Muscle of leg (tissue), 3 donors: ENCODE measurements at regions not wholly inside any gene's neighbourhood (a gene's known extent, or its start where the extent isn't known, plus 50 kb on each side); places are given as distances from the start of the nearest gene placed in this dataset.

Source experiments
- DNase-seq: peaks from one replicate; pipeline ENCODE4 v3.0.0; 2013
- H3K27ac ChIP-seq: one replicate; pipeline ENCODE4 v1.5.1; 2013; ENCODE audit warnings: mild to moderate bottlenecking, low read length, control low read depth
- H3K27me3 ChIP-seq: one replicate; pipeline ENCODE4 v1.6.1; 2013; ENCODE audit warnings: low read length; ENCODE audit not compliant: control insufficient read depth, insufficient read depth
- H3K36me3 ChIP-seq: one replicate; pipeline ENCODE4 v1.6.1; 2013; ENCODE audit warnings: low read length; ENCODE audit not compliant: control insufficient read depth, insufficient read depth
- H3K4me1 ChIP-seq: one replicate; pipeline ENCODE4 v1.6.1; 2013; ENCODE audit warnings: low read length; ENCODE audit not compliant: control insufficient read depth, insufficient read depth
- H3K4me3 ChIP-seq: one replicate; pipeline ENCODE4 v1.5.1; 2013; ENCODE audit warnings: low read length, control low read depth
- H3K9me3 ChIP-seq: replicated peaks from 2 replicates; pipeline ENCODE4 v1.6.1; 2013; ENCODE audit warnings: low read depth, low read length; ENCODE audit not compliant: control insufficient read depth
- WGBS: methylation state at CpG from one replicate; pipeline ENCODE4 v1.1.5; 2013; ENCODE audit warnings: missing lambda C conversion rate; ENCODE audit not compliant: insufficient coverage; 5-methylcytosine and 5-hydroxymethylcytosine counted together

- WGBS: no CpG with 5 or more reads among the region's 3 CpGs
- Histone ChIP-seq H3K27ac (no peak overlapping the region), H3K27me3 (no peaks in the 10 kb centered on the region), H3K9me3 (no peaks in the 10 kb centered on the region), H3K4me3 (no peak overlapping the region), H3K4me1 (peaks cover 2% of the 10 kb centered on the region), H3K36me3 (no peaks in the 10 kb centered on the region)
- no peak for DNase-seq
Measured at GRCh38 chr16:64426131-64426666, 695.7 kb downstream of the CDH11 start.

DNA sequence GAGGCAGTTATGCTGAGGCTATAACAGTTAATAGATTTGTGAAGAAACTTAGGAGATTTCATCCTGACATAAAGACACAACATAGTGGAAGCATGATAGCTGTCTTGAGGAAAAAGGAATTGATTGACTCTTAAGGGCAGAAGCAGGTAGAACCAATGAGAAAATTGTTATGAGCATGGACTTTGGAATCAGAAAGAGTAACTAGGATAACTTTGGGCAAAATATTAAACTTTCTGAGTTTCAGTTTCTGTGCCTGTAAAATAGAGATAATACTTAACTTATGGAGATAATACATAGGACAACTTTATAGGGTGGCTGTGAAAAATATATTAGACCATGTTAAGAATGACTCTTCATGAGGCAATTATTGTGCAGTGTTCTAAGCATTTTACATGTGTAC, 696.5 kb downstream of the CDH11 start:
- Histone ChIP-seq H3K27me3 (no peaks in the 10 kb centered on the region), H3K27ac (no peak overlapping the region), H3K4me3 (no peak overlapping the region), H3K36me3 (no peaks in the 10 kb centered on the region), H3K4me1 (peaks cover 2% of the 10 kb centered on the region), H3K9me3 (no peaks in the 10 kb centered on the region)
- DNase-seq: no peak

- DNase-seq: no peak
- Histone ChIP-seq H3K27me3 (no peaks in the 10 kb centered on the region), H3K9me3 (no peaks in the 10 kb centered on the region), H3K27ac (no peak overlapping the region), H3K36me3 (no peaks in the 10 kb centered on the region), H3K4me3 (no peak overlapping the region), H3K4me1 (no peaks in the 10 kb centered on the region)
- no CpG with 5 or more reads among the region's 1 CpG for WGBS
Measured at GRCh38 chr16:64422259-64422658, 699.6 kb downstream of the CDH11 start.

DNA sequence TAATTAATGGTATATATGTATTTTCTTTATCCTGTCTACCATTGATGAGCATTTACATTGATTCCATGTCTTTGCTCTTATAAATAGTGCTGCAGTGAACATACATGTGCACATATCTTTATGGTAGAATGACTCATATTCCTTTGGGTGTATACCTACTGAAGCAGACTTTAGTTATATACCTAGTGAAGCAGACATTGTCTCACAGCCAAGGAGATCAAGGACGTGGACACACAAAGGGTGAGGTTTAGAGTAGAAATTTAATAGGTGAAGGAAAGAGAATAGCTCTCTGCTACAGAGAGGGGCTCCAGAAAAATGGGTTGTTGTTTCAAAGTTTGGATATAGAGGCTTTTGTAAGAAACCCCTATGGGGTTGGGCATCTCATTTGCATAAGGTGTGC, 700.3 kb downstream of the CDH11 start:
- Histone ChIP-seq H3K4me3 (no peak overlapping the region), H3K27ac (no peak overlapping the region), H3K27me3 (no peaks in the 10 kb centered on the region), H3K4me1 (no peaks in the 10 kb centered on the region), H3K36me3 (no peaks in the 10 kb centered on the region), H3K9me3 (no peaks in the 10 kb centered on the region)
- DNase-seq: no peak
- 100% methylated on average over 1 of the region's 1 CpG for WGBS

GRCh38 chr16:64419832-64420231, 702.0 kb downstream of the CDH11 start:
- Histone ChIP-seq H3K9me3 (no peaks in the 10 kb centered on the region), H3K27ac (no peak overlapping the region), H3K36me3 (no peaks in the 10 kb centered on the region), H3K4me3 (no peak overlapping the region), H3K27me3 (no peaks in the 10 kb centered on the region), H3K4me1 (no peaks in the 10 kb centered on the region)
- 20% methylated on average over 1 of the region's 4 CpGs for WGBS
- no peak for DNase-seq

GRCh38 chr16:64417711-64418227, 704.1 kb downstream of the CDH11 start:
- no peak overlapping the region for H3K4me3 ChIP-seq
- WGBS: no CpG with 5 or more reads among the region's 1 CpG
- no peaks in the 10 kb centered on the region for H3K36me3 ChIP-seq
- no peaks in the 10 kb centered on the region for H3K4me1 ChIP-seq
- H3K27ac ChIP-seq: peak overlapping the region; percentile 47
- no peaks in the 10 kb centered on the region for H3K9me3 ChIP-seq
- no peaks in the 10 kb centered on the region for H3K27me3 ChIP-seq
- peak; percentile 70 for DNase-seq

GRCh38 chr16:64416216-64417005, 705.5 kb downstream of the CDH11 start:
- no peaks in the 10 kb centered on the region for H3K27me3 ChIP-seq
- no peaks in the 10 kb centered on the region for H3K4me1 ChIP-seq
- peak; percentile 38 for DNase-seq
- no peak overlapping the region for H3K4me3 ChIP-seq
- no peaks in the 10 kb centered on the region for H3K36me3 ChIP-seq
- WGBS: no CpG with 5 or more reads among the region's 5 CpGs
- peak overlapping the region; percentile 53 for H3K27ac ChIP-seq
- no peaks in the 10 kb centered on the region for H3K9me3 ChIP-seq

DNA sequence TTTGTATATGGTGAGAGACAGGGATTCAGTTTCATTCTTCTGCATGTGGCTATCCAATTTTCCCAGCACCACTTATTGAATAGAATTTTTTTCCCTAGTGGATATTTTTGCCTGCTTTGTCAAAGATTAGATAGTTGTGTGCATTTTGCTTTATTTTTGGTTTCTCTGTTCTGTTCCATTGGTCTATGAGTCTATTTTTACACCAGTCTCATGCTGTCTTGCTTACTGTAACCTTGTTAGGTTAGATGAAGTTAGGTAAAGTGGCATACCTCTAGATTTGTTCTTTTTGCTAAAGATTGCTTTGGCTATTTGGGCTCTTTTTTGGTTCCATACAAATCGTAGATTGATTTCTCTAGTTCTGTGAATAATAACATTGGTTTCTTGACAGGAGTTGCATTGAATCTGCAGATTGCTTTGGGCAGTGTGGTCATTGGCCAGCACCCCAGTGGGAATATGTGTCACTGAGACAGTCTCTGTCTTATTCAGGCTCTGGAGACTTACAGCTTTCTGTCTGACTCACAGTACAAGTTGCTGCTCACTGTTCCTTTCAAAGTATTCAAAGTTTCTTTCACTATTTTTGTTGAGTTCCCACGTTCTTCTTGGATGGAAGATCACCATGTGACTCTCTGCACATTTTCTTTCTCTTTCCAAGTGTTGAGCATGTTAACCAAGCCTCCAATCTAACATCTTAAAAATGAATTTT, 709.1 kb downstream of the CDH11 start:
- 61% methylated on average over 2 of the region's 2 CpGs for WGBS
- no peak overlapping the region for H3K27ac ChIP-seq

DNA sequence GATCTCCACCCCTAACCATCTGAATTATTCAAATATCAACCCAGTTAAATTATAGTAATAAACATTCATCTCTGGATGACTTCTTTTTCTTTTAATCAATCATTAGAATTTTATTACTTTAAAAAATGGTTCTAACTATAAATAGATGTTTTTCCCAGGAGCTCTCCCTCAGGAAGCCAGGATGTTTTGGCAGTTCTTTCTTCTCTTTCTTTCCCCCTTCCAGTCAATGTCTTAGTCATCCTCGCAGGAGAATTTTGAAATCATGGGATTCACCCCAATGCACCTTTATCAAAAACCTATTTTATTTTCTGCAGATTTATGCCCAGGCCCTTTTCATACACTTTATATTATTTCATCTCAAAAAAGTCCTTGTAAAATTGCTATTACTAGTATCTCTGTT, 711.6 kb downstream of the CDH11 start:
- H3K36me3 ChIP-seq: no peaks in the 10 kb centered on the region
- H3K4me1 ChIP-seq: no peaks in the 10 kb centered on the region
- no peak overlapping the region for H3K4me3 ChIP-seq
- no peak overlapping the region for H3K27ac ChIP-seq
- WGBS: 44% methylated on average over 1 of the region's 1 CpG
- H3K27me3 ChIP-seq: no peaks in the 10 kb centered on the region
- DNase-seq: peak; percentile 23
- no peaks in the 10 kb centered on the region for H3K9me3 ChIP-seq

More for the DNA sequence above, 709.1 kb downstream of the CDH11 start:
- H3K36me3 ChIP-seq: no peaks in the 10 kb centered on the region
- H3K9me3 ChIP-seq: no peaks in the 10 kb centered on the region
- no peaks in the 10 kb centered on the region for H3K27me3 ChIP-seq
- DNase-seq: no peak
- no peaks in the 10 kb centered on the region for H3K4me1 ChIP-seq
- H3K4me3 ChIP-seq: no peak overlapping the region

DNA sequence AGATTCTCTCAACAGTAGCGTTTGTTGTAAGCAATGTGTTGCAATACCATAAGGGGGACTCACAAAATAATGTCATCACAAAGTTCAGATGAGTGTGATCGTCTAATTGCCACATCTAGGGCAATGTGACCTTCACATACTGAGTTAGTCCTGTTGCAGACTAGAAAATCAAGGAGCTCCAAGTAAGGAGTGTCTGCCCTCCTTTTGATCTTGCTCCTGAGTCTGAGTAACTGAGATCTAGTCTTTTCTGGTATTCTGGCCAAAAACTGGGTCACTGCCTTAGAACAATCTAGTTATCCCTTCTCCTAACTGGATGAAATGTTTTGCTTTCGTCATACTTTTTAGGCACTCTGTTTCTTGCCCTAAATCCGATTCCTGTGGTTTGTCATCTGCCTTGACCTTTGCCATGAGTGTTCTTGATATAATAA, 712.1 kb downstream of the CDH11 start:
- WGBS: 90% methylated on average over 2 of the region's 4 CpGs
- Histone ChIP-seq H3K27me3 (no peaks in the 10 kb centered on the region), H3K9me3 (no peaks in the 10 kb centered on the region), H3K27ac (no peak overlapping the region), H3K4me1 (no peaks in the 10 kb centered on the region), H3K4me3 (no peak overlapping the region), H3K36me3 (no peaks in the 10 kb centered on the region)
- no peak for DNase-seq
